ENCODE measurements at regions not wholly inside any gene's neighbourhood (a gene's known extent, or its start where the extent isn't known, plus 50 kb on each side); places are given as distances from the start of the nearest gene placed in this dataset.

GRCh38 chr18:51807336-51807735 is 532.7 kb upstream of the DCC start:
- no peak for TF ChIP-seq CTCF (IDR thresholded peaks at IDR 0.05)
- TF ChIP-seq POLR2AphosphoS5 (IDR thresholded peaks at IDR 0.05): no peak
